ENCODE measurements at regions not wholly inside any gene's neighbourhood (a gene's known extent, or its start where the extent isn't known, plus 50 kb on each side); places are given as distances from the start of the nearest gene placed in this dataset.

DNA sequence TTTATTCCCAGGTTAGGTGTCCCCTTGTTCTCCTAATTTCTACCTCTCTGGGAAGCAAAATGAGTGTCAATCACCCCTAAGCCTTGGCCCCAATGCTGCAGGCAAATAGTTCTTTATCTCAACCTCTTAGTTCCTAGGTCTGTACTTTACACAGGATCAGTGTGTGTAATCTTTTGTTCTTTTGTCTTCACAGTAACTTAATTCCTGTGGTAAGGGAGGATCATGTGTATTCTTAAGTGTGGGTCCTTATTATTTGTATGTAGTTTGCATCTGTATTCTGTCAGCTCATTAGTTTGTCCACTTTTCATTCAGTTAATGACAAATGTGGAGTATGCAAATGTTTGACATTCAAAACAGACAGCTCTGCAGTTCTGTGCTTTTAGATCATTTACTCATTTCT lies 166.7 kb downstream of the FAT3 start:
- no peaks in the 10 kb centered on the region for H3K9me3 ChIP-seq (ENCODE audit: control insufficient read depth in 1 of 2, low read length in 2 of 2)

DNA sequence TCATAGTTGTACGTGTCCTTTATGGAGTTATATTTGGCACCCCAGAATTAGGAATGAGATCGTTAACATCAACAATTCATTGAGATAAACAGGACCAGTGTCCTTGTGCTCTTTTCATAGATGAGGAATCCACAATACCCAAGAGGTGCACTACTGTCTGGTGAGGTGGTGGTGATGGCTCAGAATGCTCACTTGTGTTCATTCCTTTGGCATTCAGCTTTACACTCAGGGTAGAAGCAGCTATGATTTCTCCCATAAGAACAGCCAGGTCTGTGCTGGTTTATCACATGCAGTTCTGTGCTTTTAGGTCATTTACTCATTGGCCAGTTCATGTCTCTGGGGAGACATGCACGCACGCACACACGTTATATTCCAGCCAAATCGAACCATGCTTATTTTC lies 167.2 kb downstream of the FAT3 start:
- Histone ChIP-seq H3K27ac (ENCODE audit: low read depth, low read length) (no peak overlapping the region), H3K9me3 (ENCODE audit: control insufficient read depth in 1 of 2, low read length in 2 of 2) (no peaks in the 10 kb centered on the region), H3K9ac (ENCODE audit: low read depth in 1 of 2, low read length in 2 of 2) (no peak overlapping the region), H3K36me3 (ENCODE audit: control insufficient read depth in 1 of 2, insufficient read depth in 2 of 2, low read length in 2 of 2) (no peaks in the 10 kb centered on the region), H3K4me1 (ENCODE audit: control insufficient read depth in 1 of 2, insufficient read depth in 2 of 2, low read length in 2 of 2) (no peaks in the 10 kb centered on the region), H3K4me3 (ENCODE audit: low read depth in 1 of 2, low read length in 2 of 2) (no peak overlapping the region), H3K27me3 (ENCODE audit: control insufficient read depth in 1 of 2, insufficient read depth in 2 of 2, low read length in 2 of 2) (no peaks in the 10 kb centered on the region)

More for the DNA sequence above, 166.7 kb downstream of the FAT3 start:
- H3K4me3 ChIP-seq (ENCODE audit: low read depth in 1 of 2, low read length in 2 of 2) = no peak overlapping the region
- no peaks in the 10 kb centered on the region for H3K36me3 ChIP-seq (ENCODE audit: control insufficient read depth in 1 of 2, insufficient read depth in 2 of 2, low read length in 2 of 2)
- no peak overlapping the region for H3K9ac ChIP-seq (ENCODE audit: low read depth in 1 of 2, low read length in 2 of 2)
- H3K27me3 ChIP-seq (ENCODE audit: control insufficient read depth in 1 of 2, insufficient read depth in 2 of 2, low read length in 2 of 2) = no peaks in the 10 kb centered on the region
- no peaks in the 10 kb centered on the region for H3K4me1 ChIP-seq (ENCODE audit: control insufficient read depth in 1 of 2, insufficient read depth in 2 of 2, low read length in 2 of 2)
- no peak overlapping the region for H3K27ac ChIP-seq (ENCODE audit: low read depth, low read length)

DNA sequence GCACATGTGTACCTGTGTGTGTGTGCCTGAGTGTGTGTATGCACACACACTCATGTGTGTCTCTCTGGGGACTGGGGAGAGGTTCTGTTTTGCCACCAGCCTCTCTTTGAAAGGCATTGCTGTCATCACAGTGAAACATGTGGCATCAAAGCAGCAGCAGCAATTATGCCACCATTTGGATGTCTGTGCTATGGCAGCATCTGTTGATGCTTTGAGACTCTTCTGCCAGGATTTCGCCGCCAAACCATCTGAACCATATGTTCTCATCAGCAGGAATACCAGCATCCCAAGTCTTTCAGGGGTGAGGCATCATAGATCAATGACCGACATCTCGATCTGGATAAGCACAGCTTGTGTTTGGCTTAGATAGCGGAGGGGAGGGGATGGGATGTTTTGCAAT lies 168.6 kb downstream of the FAT3 start:
- Histone ChIP-seq H3K27me3 (ENCODE audit: control insufficient read depth in 1 of 2, insufficient read depth in 2 of 2, low read length in 2 of 2) (no peaks in the 10 kb centered on the region), H3K4me3 (ENCODE audit: low read depth in 1 of 2, low read length in 2 of 2) (no peak overlapping the region), H3K9ac (ENCODE audit: low read depth in 1 of 2, low read length in 2 of 2) (no peak overlapping the region), H3K9me3 (ENCODE audit: control insufficient read depth in 1 of 2, low read length in 2 of 2) (no peaks in the 10 kb centered on the region), H3K27ac (ENCODE audit: low read depth, low read length) (no peak overlapping the region), H3K4me1 (ENCODE audit: control insufficient read depth in 1 of 2, insufficient read depth in 2 of 2, low read length in 2 of 2) (no peaks in the 10 kb centered on the region), H3K36me3 (ENCODE audit: control insufficient read depth in 1 of 2, insufficient read depth in 2 of 2, low read length in 2 of 2) (no peaks in the 10 kb centered on the region)

DNA sequence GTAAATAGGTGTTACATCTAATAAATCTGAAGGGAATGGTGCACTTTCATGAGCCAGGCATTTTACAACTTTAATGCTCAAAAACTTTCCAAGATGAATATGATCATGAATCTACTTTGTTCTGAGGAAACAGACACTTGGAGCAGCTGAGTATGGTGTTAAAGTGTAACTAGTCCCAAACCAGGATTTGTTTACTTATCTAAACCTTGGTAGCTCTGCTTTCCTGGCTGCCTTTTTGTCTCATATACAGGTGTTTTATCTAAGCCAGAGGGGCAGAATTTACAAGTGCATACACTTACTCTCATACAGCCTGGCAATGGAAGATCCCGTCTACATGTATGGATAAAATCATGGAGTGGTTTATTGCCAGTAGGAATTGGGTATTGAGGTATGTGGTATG lies 171.5 kb downstream of the FAT3 start:
- no peak overlapping the region for H3K27ac ChIP-seq (ENCODE audit: low read depth, low read length)

DNA sequence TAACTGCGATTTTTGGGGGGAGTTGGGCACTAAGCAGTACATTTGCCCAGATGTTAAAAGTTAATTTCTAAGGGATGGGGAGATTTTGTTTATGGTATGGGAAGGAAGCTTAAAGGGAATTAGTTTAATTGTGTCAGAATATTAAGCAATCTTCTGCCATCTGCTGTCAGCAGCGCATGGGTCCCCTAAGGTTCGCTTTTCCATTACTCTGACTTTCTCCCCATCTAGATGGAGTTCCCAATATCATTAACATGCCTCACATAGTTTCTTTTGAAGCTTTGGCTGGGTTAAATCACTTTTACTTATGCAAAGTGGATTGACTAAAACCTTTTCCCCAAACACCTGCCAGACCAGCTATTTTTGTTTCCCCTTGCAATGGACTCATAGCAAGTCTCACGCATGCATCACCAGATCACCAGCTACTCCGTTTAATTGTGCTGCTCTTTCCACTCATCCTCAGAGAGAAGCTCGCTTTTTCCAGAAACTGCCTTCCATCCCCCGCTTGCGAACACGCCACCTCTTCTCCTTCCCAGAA lies 172.7 kb downstream of the FAT3 start:
- Histone ChIP-seq H3K9me3 (ENCODE audit: control insufficient read depth in 1 of 2, low read length in 2 of 2) (no peaks in the 10 kb centered on the region), H3K27me3 (ENCODE audit: control insufficient read depth in 1 of 2, insufficient read depth in 2 of 2, low read length in 2 of 2) (no peaks in the 10 kb centered on the region), H3K9ac (ENCODE audit: low read depth in 1 of 2, low read length in 2 of 2) (no peak overlapping the region), H3K27ac (ENCODE audit: low read depth, low read length) (no peak overlapping the region), H3K4me3 (ENCODE audit: low read depth in 1 of 2, low read length in 2 of 2) (no peak overlapping the region), H3K4me1 (ENCODE audit: control insufficient read depth in 1 of 2, insufficient read depth in 2 of 2, low read length in 2 of 2) (no peaks in the 10 kb centered on the region), H3K36me3 (ENCODE audit: control insufficient read depth in 1 of 2, insufficient read depth in 2 of 2, low read length in 2 of 2) (no peaks in the 10 kb centered on the region)

More for the DNA sequence above, 171.5 kb downstream of the FAT3 start:
- Histone ChIP-seq H3K9me3 (ENCODE audit: control insufficient read depth in 1 of 2, low read length in 2 of 2) (no peaks in the 10 kb centered on the region), H3K4me1 (ENCODE audit: control insufficient read depth in 1 of 2, insufficient read depth in 2 of 2, low read length in 2 of 2) (no peaks in the 10 kb centered on the region), H3K36me3 (ENCODE audit: control insufficient read depth in 1 of 2, insufficient read depth in 2 of 2, low read length in 2 of 2) (no peaks in the 10 kb centered on the region), H3K4me3 (ENCODE audit: low read depth in 1 of 2, low read length in 2 of 2) (no peak overlapping the region), H3K9ac (ENCODE audit: low read depth in 1 of 2, low read length in 2 of 2) (no peak overlapping the region), H3K27me3 (ENCODE audit: control insufficient read depth in 1 of 2, insufficient read depth in 2 of 2, low read length in 2 of 2) (no peaks in the 10 kb centered on the region)

DNA sequence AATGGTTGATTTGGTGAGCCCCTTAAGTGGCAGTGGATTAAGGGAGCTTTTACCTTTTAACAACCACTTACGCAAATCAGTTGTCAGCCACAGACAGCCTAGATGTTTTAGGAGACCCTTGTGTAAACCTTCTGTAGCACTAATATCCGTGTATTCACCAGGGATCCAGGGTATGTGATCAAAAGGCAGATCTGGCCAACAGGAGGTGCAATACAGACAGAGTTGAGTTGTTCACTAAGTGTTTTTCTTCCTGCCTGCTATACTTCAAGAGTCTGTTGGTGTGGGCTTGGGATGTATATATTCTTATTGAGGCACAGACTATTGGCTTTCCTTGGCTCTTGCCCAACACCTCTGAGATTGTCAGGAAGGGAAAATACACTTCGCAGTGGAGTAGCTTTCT lies 175.1 kb downstream of the FAT3 start:
- H3K4me1 ChIP-seq (ENCODE audit: control insufficient read depth in 1 of 2, insufficient read depth in 2 of 2, low read length in 2 of 2) = no peaks in the 10 kb centered on the region
- no peaks in the 10 kb centered on the region for H3K36me3 ChIP-seq (ENCODE audit: control insufficient read depth in 1 of 2, insufficient read depth in 2 of 2, low read length in 2 of 2)
- H3K9me3 ChIP-seq (ENCODE audit: control insufficient read depth in 1 of 2, low read length in 2 of 2) = no peaks in the 10 kb centered on the region

DNA sequence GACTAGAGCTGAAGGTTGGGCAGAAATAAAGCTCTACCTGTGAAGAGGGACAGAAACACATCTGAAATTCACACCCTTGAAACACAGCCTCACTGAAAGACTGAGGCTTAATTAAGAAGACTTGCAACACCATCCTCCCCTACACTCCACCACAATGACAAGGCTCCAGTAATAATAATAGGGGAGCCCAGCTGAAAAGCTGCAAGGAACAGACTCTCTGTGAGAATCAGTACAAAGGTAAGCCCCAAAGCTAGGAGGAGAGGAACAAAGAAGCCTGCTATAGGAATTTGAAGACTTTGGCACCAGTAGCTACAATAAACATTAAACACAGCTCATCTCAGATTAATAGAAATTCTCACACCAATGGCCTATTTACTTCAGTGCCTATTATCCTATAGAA lies 176.9 kb downstream of the FAT3 start:
- no peak overlapping the region for H3K9ac ChIP-seq (ENCODE audit: low read depth in 1 of 2, low read length in 2 of 2)
- no peaks in the 10 kb centered on the region for H3K9me3 ChIP-seq (ENCODE audit: control insufficient read depth in 1 of 2, low read length in 2 of 2)
- no peaks in the 10 kb centered on the region for H3K36me3 ChIP-seq (ENCODE audit: control insufficient read depth in 1 of 2, insufficient read depth in 2 of 2, low read length in 2 of 2)
- no peaks in the 10 kb centered on the region for H3K27me3 ChIP-seq (ENCODE audit: control insufficient read depth in 1 of 2, insufficient read depth in 2 of 2, low read length in 2 of 2)
- no peak overlapping the region for H3K4me3 ChIP-seq (ENCODE audit: low read depth in 1 of 2, low read length in 2 of 2)
- no peaks in the 10 kb centered on the region for H3K4me1 ChIP-seq (ENCODE audit: control insufficient read depth in 1 of 2, insufficient read depth in 2 of 2, low read length in 2 of 2)
- no peak overlapping the region for H3K27ac ChIP-seq (ENCODE audit: low read depth, low read length)

More for the DNA sequence above, 175.1 kb downstream of the FAT3 start:
- H3K4me3 ChIP-seq (ENCODE audit: low read depth in 1 of 2, low read length in 2 of 2) = no peak overlapping the region
- no peaks in the 10 kb centered on the region for H3K27me3 ChIP-seq (ENCODE audit: control insufficient read depth in 1 of 2, insufficient read depth in 2 of 2, low read length in 2 of 2)
- no peak overlapping the region for H3K9ac ChIP-seq (ENCODE audit: low read depth in 1 of 2, low read length in 2 of 2)
- H3K27ac ChIP-seq (ENCODE audit: low read depth, low read length) = no peak overlapping the region

DNA sequence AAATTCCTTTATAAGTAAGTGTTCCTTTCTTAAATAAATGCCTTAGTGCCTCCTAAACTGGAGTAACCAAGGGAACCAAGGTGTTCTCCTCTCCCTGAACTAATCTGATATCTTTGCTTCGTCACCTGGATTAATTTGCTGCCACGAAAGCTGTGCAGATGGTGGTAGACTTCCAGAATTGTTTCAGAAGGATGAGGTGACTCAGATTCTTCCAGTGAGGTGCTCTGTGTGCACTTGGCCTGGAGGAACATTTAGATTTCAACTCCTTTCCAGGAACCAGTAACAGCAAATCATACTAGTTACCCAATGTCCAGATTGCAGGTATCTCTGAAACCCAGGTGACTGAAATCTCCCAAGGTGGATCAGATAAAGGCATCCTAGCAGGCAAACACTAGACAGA lies 181.9 kb downstream of the FAT3 start:
- H3K9me3 ChIP-seq (ENCODE audit: control insufficient read depth in 1 of 2, low read length in 2 of 2) = no peaks in the 10 kb centered on the region
- no peaks in the 10 kb centered on the region for H3K4me1 ChIP-seq (ENCODE audit: control insufficient read depth in 1 of 2, insufficient read depth in 2 of 2, low read length in 2 of 2)
- no peaks in the 10 kb centered on the region for H3K36me3 ChIP-seq (ENCODE audit: control insufficient read depth in 1 of 2, insufficient read depth in 2 of 2, low read length in 2 of 2)
- H3K27me3 ChIP-seq (ENCODE audit: control insufficient read depth in 1 of 2, insufficient read depth in 2 of 2, low read length in 2 of 2) = no peaks in the 10 kb centered on the region
- H3K4me3 ChIP-seq (ENCODE audit: low read depth in 1 of 2, low read length in 2 of 2) = no peak overlapping the region
- no peak overlapping the region for H3K27ac ChIP-seq (ENCODE audit: low read depth, low read length)
- H3K9ac ChIP-seq (ENCODE audit: low read depth in 1 of 2, low read length in 2 of 2) = no peak overlapping the region

DNA sequence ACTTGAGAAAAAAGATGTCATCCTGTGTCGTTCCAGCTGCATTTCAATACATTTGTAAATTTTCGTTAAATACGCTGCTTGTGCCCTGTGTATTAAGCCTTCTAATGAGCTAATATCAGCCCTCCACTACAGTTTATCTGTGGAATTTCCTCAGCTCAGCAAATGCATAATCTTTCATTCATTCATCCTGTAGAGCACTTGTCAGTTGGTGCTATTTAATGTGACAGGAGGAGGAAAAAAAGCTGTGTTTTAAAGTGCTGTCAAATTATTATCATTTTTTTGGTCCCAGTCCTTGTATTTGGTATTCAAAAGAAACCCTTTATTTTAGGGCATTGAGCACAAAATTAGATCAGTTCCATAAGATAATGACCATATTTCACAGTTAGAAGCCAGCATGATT lies 184.7 kb downstream of the FAT3 start:
- Histone ChIP-seq H3K9me3 (ENCODE audit: control insufficient read depth in 1 of 2, low read length in 2 of 2) (no peaks in the 10 kb centered on the region), H3K27me3 (ENCODE audit: control insufficient read depth in 1 of 2, insufficient read depth in 2 of 2, low read length in 2 of 2) (no peaks in the 10 kb centered on the region), H3K4me3 (ENCODE audit: low read depth in 1 of 2, low read length in 2 of 2) (no peak overlapping the region), H3K36me3 (ENCODE audit: control insufficient read depth in 1 of 2, insufficient read depth in 2 of 2, low read length in 2 of 2) (no peaks in the 10 kb centered on the region), H3K9ac (ENCODE audit: low read depth in 1 of 2, low read length in 2 of 2) (no peak overlapping the region), H3K4me1 (ENCODE audit: control insufficient read depth in 1 of 2, insufficient read depth in 2 of 2, low read length in 2 of 2) (no peaks in the 10 kb centered on the region), H3K27ac (ENCODE audit: low read depth, low read length) (no peak overlapping the region)

DNA sequence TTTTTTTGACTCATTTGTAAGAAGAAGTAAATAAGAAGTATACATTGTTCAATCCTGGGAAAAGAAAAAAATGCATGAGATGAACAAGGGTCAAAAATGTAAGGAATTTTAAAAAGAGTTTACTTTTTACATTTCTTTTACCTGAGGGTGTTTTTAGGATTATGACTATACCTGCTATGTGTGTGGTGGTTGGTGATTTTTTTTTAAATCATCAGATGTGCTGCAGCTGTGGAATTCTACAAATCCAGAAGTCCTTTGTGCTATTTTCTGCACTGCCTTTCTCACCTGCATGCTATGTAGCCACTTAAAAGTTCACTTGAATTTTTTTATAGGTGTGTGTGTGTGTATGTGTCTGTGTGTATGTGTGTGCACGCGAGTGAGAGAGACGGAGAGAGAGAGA lies 185.3 kb downstream of the FAT3 start:
- Histone ChIP-seq H3K4me1 (ENCODE audit: control insufficient read depth in 1 of 2, insufficient read depth in 2 of 2, low read length in 2 of 2) (no peaks in the 10 kb centered on the region), H3K36me3 (ENCODE audit: control insufficient read depth in 1 of 2, insufficient read depth in 2 of 2, low read length in 2 of 2) (no peaks in the 10 kb centered on the region), H3K9ac (ENCODE audit: low read depth in 1 of 2, low read length in 2 of 2) (no peak overlapping the region), H3K4me3 (ENCODE audit: low read depth in 1 of 2, low read length in 2 of 2) (no peak overlapping the region), H3K27me3 (ENCODE audit: control insufficient read depth in 1 of 2, insufficient read depth in 2 of 2, low read length in 2 of 2) (no peaks in the 10 kb centered on the region), H3K9me3 (ENCODE audit: control insufficient read depth in 1 of 2, low read length in 2 of 2) (no peaks in the 10 kb centered on the region), H3K27ac (ENCODE audit: low read depth, low read length) (no peak overlapping the region)

DNA sequence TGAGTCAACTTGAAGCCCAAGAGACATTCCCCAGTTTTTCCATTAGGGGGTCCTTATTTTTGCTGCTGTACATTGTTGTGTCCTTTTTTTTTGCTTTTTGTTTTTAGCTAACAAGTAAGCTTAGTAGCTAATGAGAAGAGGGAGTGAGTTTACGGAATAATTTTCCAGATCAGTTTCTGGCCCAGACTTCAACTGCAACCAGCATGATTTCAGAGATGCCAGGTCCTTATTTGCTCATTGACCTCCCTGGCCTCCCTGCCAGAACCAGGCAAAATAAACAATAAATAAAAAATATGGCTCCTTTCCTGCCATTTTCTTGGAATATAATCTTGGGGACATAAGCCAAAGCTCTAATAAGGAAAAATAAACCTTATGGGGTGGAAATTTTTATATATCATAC lies 185.9 kb downstream of the FAT3 start:
- Histone ChIP-seq H3K4me1 (ENCODE audit: control insufficient read depth in 1 of 2, insufficient read depth in 2 of 2, low read length in 2 of 2) (no peaks in the 10 kb centered on the region), H3K27me3 (ENCODE audit: control insufficient read depth in 1 of 2, insufficient read depth in 2 of 2, low read length in 2 of 2) (no peaks in the 10 kb centered on the region), H3K9me3 (ENCODE audit: control insufficient read depth in 1 of 2, low read length in 2 of 2) (no peaks in the 10 kb centered on the region), H3K4me3 (ENCODE audit: low read depth in 1 of 2, low read length in 2 of 2) (no peak overlapping the region), H3K9ac (ENCODE audit: low read depth in 1 of 2, low read length in 2 of 2) (no peak overlapping the region), H3K27ac (ENCODE audit: low read depth, low read length) (no peak overlapping the region), H3K36me3 (ENCODE audit: control insufficient read depth in 1 of 2, insufficient read depth in 2 of 2, low read length in 2 of 2) (no peaks in the 10 kb centered on the region)
